WTC11 (cell line): ENCODE measurements at regions not wholly inside any gene's neighbourhood (a gene's known extent, or its start where the extent isn't known, plus 50 kb on each side); places are given as distances from the start of the nearest gene placed in this dataset.

Experiments used
- ATAC-seq: fragments of 200-7000 bp; cut with Tn5 transposase; 2 replicates; pipeline ENCODE4 v1.10.0; 2021; ENCODE audit warnings: mild to moderate bottlenecking, moderate library complexity
- CTCF ChIA-PET: fragments of 300-600 bp; sonication (Branson Sonifier 250); formaldehyde crosslinking; loops from one replicate; lab custom pipeline; 2021; ENCODE audit warnings: antibody characterized with exemption; lab: Charles Lee
- POLR2A ChIA-PET: fragments of 350-600 bp; sonication (Branson Sonifier 250); formaldehyde crosslinking; loops from one replicate; lab custom pipeline; 2021; ENCODE audit warnings: antibody characterized with exemption; lab: Charles Lee
- DNase-seq: peaks from one replicate; pipeline ENCODE4 v3.0.0; 2021; ENCODE audit warnings: low spot score
- H3K27ac Mint-ChIP-seq: 2 replicates; pipeline ENCODE4 v1.8.0; 2021; ENCODE audit warnings: mixed read lengths
- H3K27me3 Mint-ChIP-seq: 2 replicates; pipeline ENCODE4 v1.8.0; 2021; ENCODE audit warnings: low read depth, mild to moderate bottlenecking, moderate library complexity, mixed read lengths
- H3K36me3 Mint-ChIP-seq: 2 replicates; pipeline ENCODE4 v1.8.0; 2021; ENCODE audit warnings: mixed read lengths
- H3K4me1 Mint-ChIP-seq: 2 replicates; pipeline ENCODE4 v1.8.0; 2022; ENCODE audit warnings: mixed read lengths
- H3K4me3 Mint-ChIP-seq: 2 replicates; pipeline ENCODE4 v1.8.0; 2021; ENCODE audit warnings: mild to moderate bottlenecking, moderate library complexity, mixed read lengths
- H3K9me3 Mint-ChIP-seq: 2 replicates; pipeline ENCODE4 v1.8.0; 2021; ENCODE audit warnings: mixed read lengths
- E2F1 ChIP-seq: sonication (generic); formaldehyde crosslinking; IDR thresholded peaks from 2 replicates; pipeline ENCODE4 v1.8.0; 2022; ENCODE audit warnings: mild to moderate bottlenecking, missing genetic modification reagents
- E2F4 ChIP-seq: sonication (generic); formaldehyde crosslinking; IDR thresholded peaks from 2 replicates; pipeline ENCODE4 v1.8.1; 2022; ENCODE audit warnings: low read depth, mild to moderate bottlenecking, moderate library complexity, missing genetic modification reagents, borderline replicate concordance
- ERG ChIP-seq: fragments of 250-450 bp; sonication (Bioruptor Pico); IDR thresholded peaks from 2 replicates; pipeline ENCODE4 v1.8.0; 2021; ENCODE audit warnings: mild to moderate bottlenecking
- ETV6 ChIP-seq: sonication (generic); formaldehyde crosslinking; IDR thresholded peaks from 2 replicates; pipeline ENCODE4 v1.8.1; 2022; ENCODE audit warnings: mild to moderate bottlenecking, missing genetic modification reagents
- HMGA2 ChIP-seq: fragments of 250-450 bp; sonication (Bioruptor Pico); IDR thresholded peaks from 2 replicates; pipeline ENCODE4 v1.4.0; 2021; ENCODE audit warnings: mild to moderate bottlenecking, moderate library complexity
- PREB ChIP-seq: sonication (generic); formaldehyde crosslinking; IDR thresholded peaks from 2 replicates; pipeline ENCODE4 v1.8.1; 2022; ENCODE audit warnings: mild to moderate bottlenecking, missing genetic modification reagents, moderate library complexity, borderline replicate concordance
- SMAD4 ChIP-seq: sonication (generic); formaldehyde crosslinking; IDR thresholded peaks from 2 replicates; pipeline ENCODE4 v1.8.0; 2022; ENCODE audit warnings: mild to moderate bottlenecking, missing genetic modification reagents
- TCF7 ChIP-seq: sonication (generic); formaldehyde crosslinking; IDR thresholded peaks from 2 replicates; pipeline ENCODE4 v1.8.0; 2022; ENCODE audit warnings: mild to moderate bottlenecking, low read depth, missing genetic modification reagents, moderate library complexity
- USF1 ChIP-seq: sonication (generic); formaldehyde crosslinking; IDR thresholded peaks from 2 replicates; pipeline ENCODE4 v1.8.0; 2022; ENCODE audit warnings: mild to moderate bottlenecking, missing genetic modification reagents
- USF2 ChIP-seq: sonication (generic); formaldehyde crosslinking; IDR thresholded peaks from 2 replicates; pipeline ENCODE4 v1.8.1; 2023; ENCODE audit warnings: mild to moderate bottlenecking, missing genetic modification reagents, moderate library complexity
- ZBTB21 ChIP-seq: sonication (generic); formaldehyde crosslinking; IDR thresholded peaks from 2 replicates; pipeline ENCODE4 v1.8.1; 2023; ENCODE audit warnings: mild to moderate bottlenecking, missing genetic modification reagents, borderline replicate concordance
- ZBTB43 ChIP-seq: sonication (generic); formaldehyde crosslinking; IDR thresholded peaks from 2 replicates; pipeline ENCODE4 v1.8.1; 2023; ENCODE audit warnings: mild to moderate bottlenecking, missing genetic modification reagents
- ZMAT4 ChIP-seq: fragments of 250-450 bp; sonication (Bioruptor Pico); IDR thresholded peaks from 2 replicates; pipeline ENCODE4 v1.9.0; 2021; ENCODE audit warnings: mild to moderate bottlenecking
- ZNF219 ChIP-seq: sonication (generic); formaldehyde crosslinking; IDR thresholded peaks from 2 replicates; pipeline ENCODE4 v1.8.0; 2023; ENCODE audit warnings: missing genetic modification reagents, mild to moderate bottlenecking, borderline replicate concordance
- ZNF281 ChIP-seq: sonication (generic); formaldehyde crosslinking; IDR thresholded peaks from 2 replicates; pipeline ENCODE4 v1.8.0; 2023; ENCODE audit warnings: mild to moderate bottlenecking, missing genetic modification reagents
- ZNF416 ChIP-seq: fragments of 250-450 bp; sonication (Bioruptor Pico); IDR thresholded peaks from 2 replicates; pipeline ENCODE4 v1.9.0; 2021; ENCODE audit warnings: mild to moderate bottlenecking, inconsistent platforms

GRCh38 chr2:217138284-217138683 is 278.4 kb upstream of the TNP1 start (continued):
- no peak for TF ChIP-seq ZNF219
- TF ChIP-seq, all 79 proteins: peak for 0

GRCh38 chr2:217127744-217128143 is 267.9 kb upstream of the TNP1 start:
- H3K36me3 Mint-ChIP-seq, result no peaks in the 10 kb centered on the region
- ChIA-PET POLR2A (no interaction called here), CTCF (no interaction called here)
- DNase-seq, result no peak
- H3K27ac Mint-ChIP-seq, result no peak overlapping the region
- H3K4me1 Mint-ChIP-seq, result no peaks in the 10 kb centered on the region
- peaks cover 3% of the 10 kb centered on the region for H3K27me3 Mint-ChIP-seq
- no peaks in the 10 kb centered on the region for H3K9me3 Mint-ChIP-seq
- ATAC-seq, result no peak
- TF ChIP-seq PREB (no peak), ZNF281 (CRISPR knock-in tag) (no peak), ZNF416 (CRISPR knock-in tag) (no peak), ETV6 (CRISPR knock-in tag) (no peak), ERG (no peak), SMAD4 (no peak), ZBTB21 (CRISPR knock-in tag) (no peak), USF2 (CRISPR knock-in tag) (no peak)
- no peak overlapping the region for H3K4me3 Mint-ChIP-seq

- peaks cover 3% of the 10 kb centered on the region for H3K27me3 Mint-ChIP-seq
- no peak overlapping the region for H3K4me3 Mint-ChIP-seq
- TF ChIP-seq ZMAT4, result no peak
- TF ChIP-seq USF1, result no peak
- no peak for TF ChIP-seq TCF7 (CRISPR knock-in tag)
- TF ChIP-seq E2F1 (CRISPR knock-in tag), result no peak
- TF ChIP-seq E2F4, result no peak
- no peak for TF ChIP-seq ZBTB43 (CRISPR knock-in tag)
- TF ChIP-seq HMGA2, result no peak
- ATAC-seq (no peak), DNase-seq (no peak)
- H3K36me3 Mint-ChIP-seq, result no peaks in the 10 kb centered on the region
- no peak overlapping the region for H3K27ac Mint-ChIP-seq
- no peaks in the 10 kb centered on the region for H3K9me3 Mint-ChIP-seq
- ChIA-PET POLR2A (no interaction called here), CTCF (interaction anchor here (1.7 kb wide), 1 partner anchor 17 kb away, joined by 5 read pairs; no protein-coding TSS in a partner anchor)
- no peaks in the 10 kb centered on the region for H3K4me1 Mint-ChIP-seq
These were observed 265.1 kb upstream of the TNP1 start for GRCh38 chr2:217125014-217125413.
